ENCODE measurements at regions not wholly inside any gene's neighbourhood (a gene's known extent, or its start where the extent isn't known, plus 50 kb on each side); places are given as distances from the start of the nearest gene placed in this dataset.

DNA sequence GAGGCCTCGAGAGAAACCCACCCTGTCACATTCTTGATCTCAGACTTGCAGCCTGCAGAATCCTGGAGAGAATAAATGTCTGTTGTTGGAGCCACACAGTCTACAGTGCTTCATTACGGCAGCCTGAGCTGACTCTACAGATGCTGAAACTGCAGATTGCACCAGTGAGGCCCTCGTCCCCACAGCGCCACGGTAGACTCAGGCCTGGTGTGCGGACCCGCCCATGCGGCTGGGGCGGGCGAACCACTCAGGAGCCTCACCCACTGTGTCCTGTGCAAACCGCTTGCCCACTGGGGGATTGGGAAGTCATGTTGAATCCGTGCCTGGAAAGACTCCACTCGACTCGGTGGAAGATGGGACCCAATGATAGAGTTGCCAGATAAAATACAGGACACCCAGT, 125.2 kb upstream of the COPS8 start:
- TF ChIP-seq, protein P1, sequence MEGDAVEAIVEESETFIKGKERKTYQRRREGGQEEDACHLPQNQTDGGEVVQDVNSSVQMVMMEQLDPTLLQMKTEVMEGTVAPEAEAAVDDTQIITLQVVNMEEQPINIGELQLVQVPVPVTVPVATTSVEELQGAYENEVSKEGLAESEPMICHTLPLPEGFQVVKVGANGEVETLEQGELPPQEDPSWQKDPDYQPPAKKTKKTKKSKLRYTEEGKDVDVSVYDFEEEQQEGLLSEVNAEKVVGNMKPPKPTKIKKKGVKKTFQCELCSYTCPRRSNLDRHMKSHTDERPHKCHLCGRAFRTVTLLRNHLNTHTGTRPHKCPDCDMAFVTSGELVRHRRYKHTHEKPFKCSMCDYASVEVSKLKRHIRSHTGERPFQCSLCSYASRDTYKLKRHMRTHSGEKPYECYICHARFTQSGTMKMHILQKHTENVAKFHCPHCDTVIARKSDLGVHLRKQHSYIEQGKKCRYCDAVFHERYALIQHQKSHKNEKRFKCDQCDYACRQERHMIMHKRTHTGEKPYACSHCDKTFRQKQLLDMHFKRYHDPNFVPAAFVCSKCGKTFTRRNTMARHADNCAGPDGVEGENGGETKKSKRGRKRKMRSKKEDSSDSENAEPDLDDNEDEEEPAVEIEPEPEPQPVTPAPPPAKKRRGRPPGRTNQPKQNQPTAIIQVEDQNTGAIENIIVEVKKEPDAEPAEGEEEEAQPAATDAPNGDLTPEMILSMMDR (IDR thresholded peaks at IDR 0.05): no peak
- no peak for TF ChIP-seq POLR2A (IDR thresholded peaks at IDR 0.05)
